Activated B cell treated with CpG ODN at 0.5 μM for 24 hours (primary cell): ENCODE measurements at regions not wholly inside any gene's neighbourhood (a gene's known extent, or its start where the extent isn't known, plus 50 kb on each side); places are given as distances from the start of the nearest gene placed in this dataset.

Experiments used
- ATAC-seq: fragments of 200-7000 bp; cut with Tn5 transposase; one replicate; pipeline ENCODE4 v1.10.0; 2021; ENCODE audit warnings: low read depth, mild to moderate bottlenecking, moderate library complexity
- CTCF ChIA-PET: fragments of 350-600 bp; sonication (Branson Sonifier 250); formaldehyde crosslinking; loops from one replicate; lab custom pipeline; 2021; ENCODE audit warnings: antibody characterized with exemption; lab: Charles Lee
- POLR2A ChIA-PET: fragments of 350-600 bp; sonication (Branson Sonifier 250); formaldehyde crosslinking; loops from one replicate; lab custom pipeline; 2021; ENCODE audit warnings: antibody characterized with exemption; lab: Charles Lee
- DNase-seq: peaks from one replicate; pipeline ENCODE4 v3.0.0; 2022
- H3K27ac Mint-ChIP-seq: one replicate; pipeline ENCODE4 v1.8.0; 2020; ENCODE audit warnings: mixed read lengths
- H3K27me3 Mint-ChIP-seq: one replicate; pipeline ENCODE4 v1.8.0; 2021; ENCODE audit warnings: mixed read lengths
- H3K36me3 Mint-ChIP-seq: one replicate; pipeline ENCODE4 v1.8.0; 2021; ENCODE audit warnings: low read depth, mixed read lengths
- H3K4me1 Mint-ChIP-seq: one replicate; pipeline ENCODE4 v1.8.0; 2021; ENCODE audit warnings: mixed read lengths
- H3K4me3 Mint-ChIP-seq: one replicate; pipeline ENCODE4 v1.8.0; 2020; ENCODE audit warnings: mild to moderate bottlenecking, mixed read lengths
- H3K9me3 Mint-ChIP-seq: one replicate; pipeline ENCODE4 v1.8.0; 2020; ENCODE audit warnings: mixed read lengths
- intact Hi-C: fragments of 100-400 bp; cut with micrococcal nuclease; formaldehyde crosslinking; loops from one replicate; pipeline ENCODE4 v1.15.1; 2024
- TF ChIP-seq, protein P1 (sequence below): fragments of 200-600 bp; IDR thresholded peaks from one replicate; pipeline ENCODE4 v1.8.0; 2022; ENCODE audit warnings: antibody characterized with exemption, mild to moderate bottlenecking

- DNase-seq: no peak
- no peaks in the 10 kb centered on the region for H3K36me3 Mint-ChIP-seq
- ATAC-seq: no peak
- TF ChIP-seq, protein P1, sequence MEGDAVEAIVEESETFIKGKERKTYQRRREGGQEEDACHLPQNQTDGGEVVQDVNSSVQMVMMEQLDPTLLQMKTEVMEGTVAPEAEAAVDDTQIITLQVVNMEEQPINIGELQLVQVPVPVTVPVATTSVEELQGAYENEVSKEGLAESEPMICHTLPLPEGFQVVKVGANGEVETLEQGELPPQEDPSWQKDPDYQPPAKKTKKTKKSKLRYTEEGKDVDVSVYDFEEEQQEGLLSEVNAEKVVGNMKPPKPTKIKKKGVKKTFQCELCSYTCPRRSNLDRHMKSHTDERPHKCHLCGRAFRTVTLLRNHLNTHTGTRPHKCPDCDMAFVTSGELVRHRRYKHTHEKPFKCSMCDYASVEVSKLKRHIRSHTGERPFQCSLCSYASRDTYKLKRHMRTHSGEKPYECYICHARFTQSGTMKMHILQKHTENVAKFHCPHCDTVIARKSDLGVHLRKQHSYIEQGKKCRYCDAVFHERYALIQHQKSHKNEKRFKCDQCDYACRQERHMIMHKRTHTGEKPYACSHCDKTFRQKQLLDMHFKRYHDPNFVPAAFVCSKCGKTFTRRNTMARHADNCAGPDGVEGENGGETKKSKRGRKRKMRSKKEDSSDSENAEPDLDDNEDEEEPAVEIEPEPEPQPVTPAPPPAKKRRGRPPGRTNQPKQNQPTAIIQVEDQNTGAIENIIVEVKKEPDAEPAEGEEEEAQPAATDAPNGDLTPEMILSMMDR: no peak
- H3K4me1 Mint-ChIP-seq: peaks cover 23% of the 10 kb centered on the region
- intact Hi-C loops: no loop called here
- peaks cover 1% of the 10 kb centered on the region for H3K27me3 Mint-ChIP-seq
- POLR2A ChIA-PET: no interaction called here
- no peak overlapping the region for H3K27ac Mint-ChIP-seq
- H3K4me3 Mint-ChIP-seq: no peak overlapping the region
- CTCF ChIA-PET: no interaction called here
- H3K9me3 Mint-ChIP-seq: no peaks in the 10 kb centered on the region
Measured at GRCh38 chr6:109299265-109299607, 83.0 kb downstream of the CD164 start.

DNA sequence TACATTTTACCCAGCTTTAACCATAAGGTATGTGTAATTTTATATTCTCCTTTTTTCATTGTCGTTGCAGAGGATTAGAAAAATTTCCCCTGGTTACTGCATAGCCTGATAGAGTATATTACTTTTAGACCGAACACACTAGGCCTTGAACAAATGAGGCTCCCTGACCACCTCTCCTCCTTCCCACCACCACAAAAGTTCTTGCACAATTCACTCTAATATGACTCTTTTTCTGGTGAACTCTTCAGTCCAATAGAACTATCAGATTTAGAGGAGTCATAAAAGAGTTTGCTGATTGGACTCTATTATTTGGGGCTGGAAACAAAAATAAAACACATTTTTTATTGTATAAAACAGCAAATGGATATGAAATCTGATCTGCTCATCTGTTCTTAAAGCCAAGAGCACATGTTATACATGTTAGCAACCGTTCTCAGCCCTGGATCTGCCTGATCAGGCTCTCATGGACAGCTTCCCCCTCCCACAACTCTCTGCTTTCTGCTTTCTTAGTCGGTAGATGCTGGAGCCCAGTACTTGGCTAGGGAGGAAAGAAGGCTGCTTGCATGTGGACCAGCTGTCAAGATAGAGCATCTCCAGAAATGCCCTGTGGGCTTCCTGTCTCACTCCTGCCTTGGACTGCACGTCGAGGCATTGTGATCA lies 83.5 kb downstream of the CD164 start:
- POLR2A ChIA-PET: no interaction called here
- Mint-ChIP-seq H3K9me3 (no peaks in the 10 kb centered on the region), H3K4me3 (no peak overlapping the region), H3K27me3 (peaks cover 4% of the 10 kb centered on the region), H3K4me1 (peaks cover 20% of the 10 kb centered on the region), H3K27ac (no peak overlapping the region), H3K36me3 (no peaks in the 10 kb centered on the region)
- intact Hi-C loops: no loop called here
- CTCF ChIA-PET: no interaction called here
- ATAC-seq (no peak), DNase-seq (no peak)
- TF ChIP-seq, protein P1: no peak

DNA sequence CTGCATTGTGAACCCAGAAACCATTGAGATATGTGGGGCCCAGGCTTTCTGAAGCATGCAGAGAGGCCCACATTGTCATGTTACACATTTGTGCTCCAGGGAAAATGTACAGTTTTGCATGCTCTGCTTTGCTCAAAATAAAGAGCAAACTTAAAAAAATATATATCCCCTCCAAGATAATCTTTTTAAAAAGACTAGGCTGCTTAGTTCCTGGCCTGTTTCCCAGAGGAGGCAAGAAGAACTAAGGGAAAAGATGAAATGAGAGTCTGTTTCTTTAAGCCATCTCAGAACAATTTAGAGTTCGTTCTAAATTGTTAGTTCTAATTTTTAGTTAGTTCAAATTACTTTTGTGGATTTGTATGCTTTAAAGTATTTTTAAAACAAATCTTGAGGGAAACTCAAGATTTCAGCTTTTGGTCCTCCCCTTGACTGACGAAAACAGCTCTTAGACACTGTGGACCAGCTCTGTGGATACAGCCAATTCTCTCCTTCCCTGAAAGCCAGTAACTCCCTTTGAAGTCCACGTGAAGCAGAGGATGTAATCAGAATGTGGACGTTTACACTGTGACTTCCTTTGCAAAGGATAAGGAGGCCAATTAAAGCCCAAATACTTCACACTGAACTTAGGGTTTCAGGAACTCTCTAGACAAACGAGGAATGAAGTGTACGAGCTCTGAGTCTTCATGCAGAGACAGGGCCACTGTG lies 84.7 kb downstream of the CD164 start:
- TF ChIP-seq, protein P1: no peak
- POLR2A ChIA-PET: no interaction called here
- Mint-ChIP-seq H3K4me3 (no peak overlapping the region), H3K36me3 (no peaks in the 10 kb centered on the region), H3K4me1 (peaks cover 12% of the 10 kb centered on the region), H3K9me3 (no peaks in the 10 kb centered on the region), H3K27ac (no peak overlapping the region), H3K27me3 (peaks cover 4% of the 10 kb centered on the region)
- DNase-seq (no peak), ATAC-seq (no peak)
- intact Hi-C loops: no loop called here
- CTCF ChIA-PET: no interaction called here

GRCh38 chr6:109296971-109297372 lies 85.3 kb downstream of the CD164 start:
- Mint-ChIP-seq H3K27ac (no peak overlapping the region), H3K4me3 (no peak overlapping the region), H3K36me3 (no peaks in the 10 kb centered on the region), H3K9me3 (no peaks in the 10 kb centered on the region), H3K27me3 (peaks cover 4% of the 10 kb centered on the region), H3K4me1 (peaks cover 12% of the 10 kb centered on the region)
- no peak for DNase-seq
- ATAC-seq: no peak
- intact Hi-C loops: no loop called here
- POLR2A ChIA-PET: no interaction called here
- CTCF ChIA-PET: no interaction called here
- TF ChIP-seq, protein P1: no peak

DNA sequence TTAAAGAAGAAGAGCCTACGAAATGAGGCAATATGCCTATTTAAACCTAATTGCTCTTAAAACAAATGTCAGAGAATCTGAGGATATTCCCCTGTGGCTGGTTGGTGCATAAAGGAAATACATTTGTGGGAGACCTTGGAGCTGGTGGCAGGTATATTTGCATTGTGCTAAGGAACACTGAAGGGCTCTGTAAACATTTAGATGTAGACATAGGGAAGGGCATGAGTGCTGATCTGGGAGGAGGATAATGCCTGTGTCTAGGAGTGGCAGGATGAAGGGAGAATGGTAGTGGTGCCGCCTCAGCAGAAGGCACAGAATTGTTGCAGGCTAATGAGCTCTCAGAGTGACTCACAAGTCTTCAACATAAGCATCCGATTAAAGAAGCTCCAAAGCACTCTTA lies 85.8 kb downstream of the CD164 start:
- Mint-ChIP-seq H3K36me3 (no peaks in the 10 kb centered on the region), H3K27ac (no peak overlapping the region), H3K4me1 (peaks cover 12% of the 10 kb centered on the region), H3K9me3 (no peaks in the 10 kb centered on the region), H3K4me3 (no peak overlapping the region), H3K27me3 (peaks cover 4% of the 10 kb centered on the region)
- DNase-seq (no peak), ATAC-seq (no peak)
- intact Hi-C loops: no loop called here
- POLR2A ChIA-PET: no interaction called here
- TF ChIP-seq, protein P1: no peak
- CTCF ChIA-PET: no interaction called here
